Cardiac fibroblast (primary cell): ENCODE measurements at regions not wholly inside any gene's neighbourhood (a gene's known extent, or its start where the extent isn't known, plus 50 kb on each side); places are given as distances from the start of the nearest gene placed in this dataset.
"Not testable (repeated sequence)": the region's sequence is repeated elsewhere in the genome, so short reads cannot be mapped to it uniquely, and the experiment has no call there.

Experiments used
- DNase-seq, 2 donors: peaks; one replicate each; pipeline versions ENCODE4 v3.0.0 to v3.0.0-alpha.2; 2010; ENCODE audit warnings: low read depth in 2 of 2
- H3K4me3 ChIP-seq, 2 donors: replicated peaks in 1 of 2; 1 replicate in 1 of 2; 2 replicates in 1 of 2; pipeline ENCODE4 v1.5.1; 2011; ENCODE audit warnings: low read depth in 2 of 2, low read length in 2 of 2, mild to moderate bottlenecking in 2 of 2, moderate library complexity in 1 of 2
- CTCF ChIP-seq: IDR thresholded peaks from one replicate; pipeline ENCODE4 v1.5.1; 2011; ENCODE audit warnings: low read depth, mild to moderate bottlenecking, low read length, inconsistent platforms

GRCh38 chr9:25322142-25322541 lies 356.1 kb downstream of the TUSC1 start:
- DNase-seq: no peak
- TF ChIP-seq CTCF: no peak
- no peak overlapping the region for H3K4me3 ChIP-seq

- no peak for TF ChIP-seq CTCF
- no peak for DNase-seq
- H3K4me3 ChIP-seq: no peak overlapping the region
These were observed 367.3 kb downstream of the TUSC1 start for GRCh38 chr9:25310961-25311360.

GRCh38 chr9:25308549-25308948 lies 369.7 kb downstream of the TUSC1 start:
- no peak for DNase-seq
- TF ChIP-seq CTCF: no peak
- H3K4me3 ChIP-seq: no peak overlapping the region

GRCh38 chr9:25302601-25303000 lies 375.6 kb downstream of the TUSC1 start:
- DNase-seq: no peak

GRCh38 chr9:25288195-25288594 lies 390.0 kb downstream of the TUSC1 start:
- DNase-seq, H3K4me3 ChIP-seq: not testable (repeated sequence)

More at GRCh38 chr9:25302601-25303000, 375.6 kb downstream of the TUSC1 start:
- H3K4me3 ChIP-seq: no peak overlapping the region
- TF ChIP-seq CTCF: no peak

- no peak for TF ChIP-seq CTCF
- no peak overlapping the region for H3K4me3 ChIP-seq
- no peak for DNase-seq
These were observed 393.9 kb downstream of the TUSC1 start for GRCh38 chr9:25284365-25284764.

- no peak for DNase-seq
- no peak overlapping the region for H3K4me3 ChIP-seq
- TF ChIP-seq CTCF: no peak
These were observed 395.3 kb downstream of the TUSC1 start for GRCh38 chr9:25282946-25283345.
